ENCODE measurements at regions not wholly inside any gene's neighbourhood (a gene's known extent, or its start where the extent isn't known, plus 50 kb on each side); places are given as distances from the start of the nearest gene placed in this dataset.

DNA sequence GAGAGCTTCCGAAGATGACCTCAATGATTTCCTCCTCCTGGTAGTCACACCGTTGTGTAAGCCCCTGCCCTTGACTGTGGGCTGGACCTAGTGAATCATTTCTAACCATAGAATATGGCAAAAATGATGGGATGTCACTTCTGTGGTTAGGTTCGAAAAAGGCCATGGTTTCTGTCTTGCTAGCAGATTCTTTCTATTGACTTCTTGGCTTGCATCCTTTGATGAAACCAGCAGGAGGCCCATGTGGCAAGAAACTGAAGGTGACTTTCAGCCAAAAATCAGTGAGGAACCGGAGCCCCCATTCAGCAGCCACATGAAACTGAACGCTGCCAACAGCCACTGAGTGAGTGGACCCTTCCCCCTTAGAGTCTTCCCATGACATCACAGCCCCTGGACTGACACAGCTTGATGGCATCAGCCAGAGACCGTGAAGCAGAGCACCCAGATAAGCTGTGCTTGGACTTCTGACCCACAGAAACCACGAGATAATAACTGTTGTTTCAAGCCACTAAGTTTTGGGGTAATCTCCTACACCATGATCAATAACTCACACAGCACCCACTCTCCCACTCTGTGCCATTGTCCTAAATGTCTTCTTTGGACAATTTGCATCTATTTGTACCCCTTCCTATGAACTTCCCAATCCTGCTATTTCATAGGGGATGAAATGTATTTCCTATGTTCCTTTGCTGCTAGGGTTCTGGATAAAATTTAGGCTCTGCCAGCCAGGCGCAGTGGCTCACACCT, 148.0 kb upstream of the STX18 start:
- DNase-seq: no peak

GRCh38 chr4:4687935-4688727, 146.3 kb upstream of the STX18 start:
- no peak for DNase-seq

DNA sequence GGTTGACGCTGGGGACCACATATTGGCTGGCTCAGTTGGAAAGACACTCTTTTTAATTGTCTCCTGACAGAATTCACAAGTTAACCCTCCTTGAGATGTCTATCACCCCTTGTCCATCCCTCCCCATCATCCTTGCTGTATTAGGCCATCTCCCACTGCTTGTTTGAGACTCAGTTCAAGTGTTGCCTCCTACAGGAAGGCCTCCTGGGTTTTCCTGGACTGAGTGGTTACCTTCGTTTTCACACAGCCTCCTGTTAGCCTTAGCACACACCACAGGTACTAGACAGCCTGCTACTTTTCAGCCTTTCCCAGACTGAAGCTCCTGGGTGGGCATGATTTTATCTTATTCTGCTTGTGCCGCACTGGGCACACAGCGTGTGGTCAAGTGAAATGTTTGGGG, 145.3 kb upstream of the STX18 start:
- no peak for DNase-seq

GRCh38 chr4:4685810-4686795, 144.3 kb upstream of the STX18 start:
- DNase-seq: no peak

DNA sequence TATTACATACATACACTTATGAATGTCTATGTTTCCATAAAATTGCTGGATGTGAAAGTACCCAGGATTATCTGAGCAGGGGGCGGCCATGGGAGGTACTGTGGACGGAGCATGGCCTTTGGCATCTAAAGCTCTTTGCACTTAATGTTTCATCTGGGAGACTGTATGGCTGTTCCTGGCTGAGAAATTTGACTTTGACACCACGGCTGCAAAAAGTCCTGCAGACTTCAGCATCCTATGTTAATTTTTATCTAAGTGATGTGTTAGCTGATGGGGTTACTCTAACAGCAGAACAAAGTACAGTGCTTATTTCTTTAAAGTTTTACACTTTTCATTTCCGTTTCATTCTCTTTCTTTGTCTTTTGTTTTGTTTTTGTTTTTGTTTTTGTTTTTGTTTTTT, 139.8 kb upstream of the STX18 start:
- DNase-seq: no peak

GRCh38 chr4:4680758-4681157, 138.9 kb upstream of the STX18 start:
- no peak for DNase-seq

GRCh38 chr4:4680243-4680642, 138.4 kb upstream of the STX18 start:
- no peak for DNase-seq

GRCh38 chr4:4677556-4678522, 136.0 kb upstream of the STX18 start:
- DNase-seq: peak in 2 of 3 donors; percentile 15 to 22

DNA sequence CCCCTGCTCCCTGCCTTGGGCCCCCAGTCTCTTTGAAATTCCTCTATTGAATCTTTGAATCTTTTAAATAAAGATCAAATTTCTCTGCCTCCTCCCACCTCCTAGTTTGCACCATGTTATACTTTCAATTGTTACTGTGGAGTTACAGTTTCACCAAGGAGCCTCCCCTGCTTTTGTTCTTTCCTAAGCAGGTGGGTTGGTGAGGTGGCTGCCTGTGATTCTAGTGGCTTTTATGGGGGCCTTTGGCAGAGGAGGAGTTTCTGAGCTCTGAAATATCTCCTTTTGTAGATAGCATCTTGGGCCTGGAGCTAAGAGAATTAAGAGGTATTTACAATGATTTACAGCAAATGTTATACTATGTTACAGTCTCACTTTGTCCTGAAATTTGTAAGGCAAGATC, 133.8 kb upstream of the STX18 start:
- DNase-seq: no peak

- no peak for DNase-seq
Measured at GRCh38 chr4:4675051-4675581, 133.3 kb upstream of the STX18 start.

DNA sequence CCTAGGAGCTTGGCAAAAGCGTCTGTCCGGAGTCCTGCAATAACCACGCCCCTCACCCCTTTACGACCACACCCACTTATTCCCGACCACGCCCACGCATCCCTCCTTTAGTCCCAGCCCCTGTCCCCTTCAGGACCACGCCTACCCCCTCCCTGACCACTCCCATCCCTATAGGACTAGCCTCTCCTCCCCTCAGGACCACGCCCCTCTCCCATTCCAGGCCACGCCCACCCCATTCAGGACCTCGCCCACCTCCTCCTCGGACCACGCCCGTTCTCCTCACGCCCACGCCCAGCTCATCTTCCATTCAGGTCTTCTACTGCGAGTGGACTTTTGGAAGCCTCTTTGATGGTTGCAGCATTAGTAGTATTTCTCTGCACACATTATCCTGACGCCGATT, 131.2 kb upstream of the STX18 start:
- DNase-seq: no peak

DNA sequence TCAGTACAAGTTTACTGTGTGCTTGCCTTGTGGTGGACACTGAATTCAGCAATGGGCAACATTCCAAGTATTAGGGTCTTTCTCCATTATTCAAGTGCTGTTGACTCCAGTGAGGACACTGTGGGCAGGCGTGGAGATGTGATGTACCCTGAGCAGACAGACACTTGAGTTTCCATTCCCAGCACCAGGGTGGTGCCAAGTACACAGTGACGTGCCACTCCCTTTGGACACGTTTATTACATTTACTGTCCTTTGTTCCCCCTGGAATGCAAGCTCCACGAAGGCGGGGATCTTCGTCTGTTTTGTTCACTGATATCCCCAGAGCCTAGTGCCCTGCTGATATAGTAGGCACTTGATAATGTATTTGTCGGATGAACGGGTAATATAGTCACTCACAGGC, 130.6 kb upstream of the STX18 start:
- no peak for DNase-seq

- no peak for DNase-seq
Measured at GRCh38 chr4:4671774-4672349, 130.0 kb upstream of the STX18 start.

DNA sequence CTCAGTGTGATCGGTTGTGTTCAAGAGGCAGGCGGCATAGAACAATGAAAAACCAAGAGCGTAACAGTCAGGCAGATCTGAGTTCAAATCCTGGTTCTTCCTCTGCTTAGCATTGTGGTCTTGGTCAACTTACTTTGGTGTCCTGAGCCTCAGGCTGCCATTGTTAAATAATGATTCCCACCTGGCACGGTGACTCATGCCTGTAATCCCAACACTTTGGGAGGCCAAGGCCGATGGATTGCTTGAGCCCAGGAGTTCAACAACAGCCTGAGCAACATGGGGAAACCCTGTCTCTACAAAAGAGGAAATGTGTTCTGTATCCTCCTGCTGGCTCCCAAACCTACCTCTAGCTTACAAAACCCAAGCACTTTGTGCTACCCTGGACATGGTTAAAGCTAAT, 129.0 kb upstream of the STX18 start:
- peak in 1 of 3 donors; percentile 16 for DNase-seq

- no peak for DNase-seq
Measured at GRCh38 chr4:4668355-4669210, 126.7 kb upstream of the STX18 start.

GRCh38 chr4:4667622-4668081, 125.8 kb upstream of the STX18 start:
- DNase-seq: no peak

GRCh38 chr4:4666693-4667621, 125.1 kb upstream of the STX18 start:
- no peak for DNase-seq

DNA sequence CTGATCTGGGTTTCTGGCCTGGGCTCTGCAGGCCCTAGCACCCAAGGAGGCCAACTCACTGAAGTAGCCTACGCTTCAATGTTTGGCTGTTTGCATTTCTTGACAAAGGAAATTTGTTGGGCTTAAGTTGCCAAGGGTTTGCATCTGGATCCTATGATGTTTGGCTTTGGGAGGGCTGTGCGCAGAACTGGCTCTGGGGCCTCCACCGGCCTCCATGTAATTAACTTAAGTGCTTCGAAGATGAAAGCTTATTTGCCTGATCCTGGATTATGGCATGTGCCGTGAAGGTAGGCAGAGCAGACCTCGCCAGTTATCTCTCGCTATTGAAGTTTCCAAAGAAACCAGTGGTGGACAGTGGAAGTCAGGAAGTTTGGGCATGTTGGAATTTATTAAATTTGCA, 124.3 kb upstream of the STX18 start:
- DNase-seq: no peak

DNA sequence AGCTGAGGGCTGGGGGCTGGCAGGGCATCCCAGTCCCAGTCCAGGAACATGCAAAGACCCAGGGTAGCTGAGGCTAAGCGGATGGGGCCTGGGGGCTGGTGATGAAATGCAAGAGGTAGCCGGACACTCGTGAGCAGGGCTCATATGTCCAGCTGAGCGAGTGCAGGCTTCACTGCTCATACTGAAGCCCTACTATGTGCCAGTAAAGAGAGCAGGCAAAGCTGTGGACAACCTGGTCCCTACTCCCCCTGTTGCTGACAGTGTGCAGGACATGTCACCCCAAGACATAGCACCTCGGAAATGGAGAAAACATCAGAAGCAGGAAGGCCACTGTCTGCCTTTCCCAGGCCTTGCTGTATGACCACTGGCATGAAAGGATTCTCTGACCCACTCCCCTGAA, 122.4 kb upstream of the STX18 start:
- DNase-seq: no peak

Measured in suppressor macrophage treated with lipopolysaccharide for 1 hour (primary cell).